Peyer's patch (tissue), 4 donors: ENCODE measurements at regions not wholly inside any gene's neighbourhood (a gene's known extent, or its start where the extent isn't known, plus 50 kb on each side); places are given as distances from the start of the nearest gene placed in this dataset.

Experiments
- DNase-seq, 3 donors: peaks; one replicate each; pipeline ENCODE4 v3.0.0-alpha.2; 2017 to 2019
- H3K27ac ChIP-seq, 4 donors: fragments of 200-600 bp; sonication (generic); one replicate each; pipeline ENCODE4 v1.5.1; 2016 to 2019
- H3K27me3 ChIP-seq, 2 donors: fragments of 200-600 bp; sonication (generic); one replicate each; pipeline ENCODE4 v1.5.1; 2019
- H3K36me3 ChIP-seq, 3 donors: fragments of 200-600 bp; sonication (generic); one replicate each; pipeline ENCODE4 v1.5.1; 2016 to 2019
- H3K4me1 ChIP-seq, 4 donors: fragments of 200-600 bp; sonication (generic); one replicate each; pipeline ENCODE4 v1.5.1; 2016 to 2019
- H3K4me3 ChIP-seq, 4 donors: fragments of 200-600 bp; sonication (generic); 1 replicate in 3 of 4; 2 replicates in 1 of 4; pipeline ENCODE4 v1.5.1; 2016 to 2019; ENCODE audit warnings: mild to moderate bottlenecking in 1 of 4
- H3K9me3 ChIP-seq, 4 donors: fragments of 200-600 bp; sonication (generic); one replicate each; pipeline ENCODE4 v1.5.1; 2016 to 2019; ENCODE audit warnings: mild to moderate bottlenecking in 1 of 4
- POLR2A ChIP-seq, 2 donors: fragments of 450-650 bp; IDR thresholded peaks; one replicate each; pipeline ENCODE4 v1.5.1; 2017; ENCODE audit warnings: antibody characterized with exemption in 2 of 2, mild to moderate bottlenecking in 2 of 2, moderate library complexity in 2 of 2
- TF ChIP-seq, protein P1 (sequence below), 6 experiments: fragments of 450-650 bp in 4 of 6; fragments of 200-600 bp in 2 of 6; sonication (generic) in 1 of 6; IDR thresholded peaks; one replicate each; pipeline ENCODE4 v1.5.1; 2017 to 2019; ENCODE audit warnings: antibody characterized with exemption in 6 of 6, mild to moderate bottlenecking in 3 of 6, moderate library complexity in 1 of 6

DNA sequence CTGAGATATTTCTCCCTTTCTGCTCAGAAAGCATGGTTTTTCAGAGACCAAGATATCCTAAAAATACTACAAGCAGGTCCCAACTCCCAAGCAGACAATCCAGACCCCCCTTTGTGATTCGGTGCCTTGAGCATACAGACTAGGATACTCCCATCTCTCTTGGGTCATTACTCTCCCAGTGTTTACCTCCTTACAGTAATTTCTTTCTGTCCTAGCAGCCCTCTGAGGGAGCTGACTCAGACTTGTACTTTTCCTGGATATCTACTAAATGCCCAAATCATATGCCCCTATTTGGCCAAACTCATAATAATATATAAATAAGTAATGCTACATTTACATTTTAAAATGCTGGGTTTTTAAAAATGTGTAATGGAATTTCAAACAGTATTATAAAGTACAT is 355.6 kb downstream of the LRIG3 start:
- no peak for TF ChIP-seq POLR2A (IDR thresholded peaks at IDR 0.05)
- TF ChIP-seq, protein P1, sequence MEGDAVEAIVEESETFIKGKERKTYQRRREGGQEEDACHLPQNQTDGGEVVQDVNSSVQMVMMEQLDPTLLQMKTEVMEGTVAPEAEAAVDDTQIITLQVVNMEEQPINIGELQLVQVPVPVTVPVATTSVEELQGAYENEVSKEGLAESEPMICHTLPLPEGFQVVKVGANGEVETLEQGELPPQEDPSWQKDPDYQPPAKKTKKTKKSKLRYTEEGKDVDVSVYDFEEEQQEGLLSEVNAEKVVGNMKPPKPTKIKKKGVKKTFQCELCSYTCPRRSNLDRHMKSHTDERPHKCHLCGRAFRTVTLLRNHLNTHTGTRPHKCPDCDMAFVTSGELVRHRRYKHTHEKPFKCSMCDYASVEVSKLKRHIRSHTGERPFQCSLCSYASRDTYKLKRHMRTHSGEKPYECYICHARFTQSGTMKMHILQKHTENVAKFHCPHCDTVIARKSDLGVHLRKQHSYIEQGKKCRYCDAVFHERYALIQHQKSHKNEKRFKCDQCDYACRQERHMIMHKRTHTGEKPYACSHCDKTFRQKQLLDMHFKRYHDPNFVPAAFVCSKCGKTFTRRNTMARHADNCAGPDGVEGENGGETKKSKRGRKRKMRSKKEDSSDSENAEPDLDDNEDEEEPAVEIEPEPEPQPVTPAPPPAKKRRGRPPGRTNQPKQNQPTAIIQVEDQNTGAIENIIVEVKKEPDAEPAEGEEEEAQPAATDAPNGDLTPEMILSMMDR (IDR thresholded peaks at IDR 0.05): no peak
- Histone ChIP-seq H3K27me3 (no peaks in the 10 kb centered on the region), H3K9me3 (no peaks in the 10 kb centered on the region), H3K36me3 (no peaks in the 10 kb centered on the region), H3K27ac (no peak overlapping the region), H3K4me1 (no peaks in the 10 kb centered on the region), H3K4me3 (no peak overlapping the region)
- DNase-seq: no peak

DNA sequence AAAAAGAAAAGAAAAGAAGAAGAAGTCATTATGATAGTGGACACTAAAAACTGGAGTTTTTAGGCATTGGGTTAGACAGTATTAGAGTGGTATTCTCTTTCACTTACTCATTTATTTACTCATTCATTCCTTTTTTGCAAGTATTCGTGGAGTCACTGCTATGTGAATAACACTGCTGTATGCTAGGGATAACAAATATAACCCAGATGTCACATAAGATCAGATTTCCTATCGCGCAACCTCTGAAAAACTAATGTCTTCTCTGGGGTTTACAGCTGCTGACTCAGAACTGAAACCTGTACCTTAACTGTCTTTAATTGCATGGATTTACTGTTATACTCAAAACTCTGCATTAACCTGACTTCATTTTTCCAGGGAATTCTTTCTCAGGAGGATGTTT is 353.7 kb downstream of the LRIG3 start:
- H3K36me3 ChIP-seq: no peaks in the 10 kb centered on the region
- H3K27ac ChIP-seq: no peak overlapping the region
- DNase-seq: no peak
- H3K9me3 ChIP-seq: no peaks in the 10 kb centered on the region
- no peaks in the 10 kb centered on the region for H3K27me3 ChIP-seq
- no peaks in the 10 kb centered on the region for H3K4me1 ChIP-seq
- TF ChIP-seq POLR2A (IDR thresholded peaks at IDR 0.05): no peak
- TF ChIP-seq, protein P1 (IDR thresholded peaks at IDR 0.05): no peak
- H3K4me3 ChIP-seq: no peak overlapping the region

DNA sequence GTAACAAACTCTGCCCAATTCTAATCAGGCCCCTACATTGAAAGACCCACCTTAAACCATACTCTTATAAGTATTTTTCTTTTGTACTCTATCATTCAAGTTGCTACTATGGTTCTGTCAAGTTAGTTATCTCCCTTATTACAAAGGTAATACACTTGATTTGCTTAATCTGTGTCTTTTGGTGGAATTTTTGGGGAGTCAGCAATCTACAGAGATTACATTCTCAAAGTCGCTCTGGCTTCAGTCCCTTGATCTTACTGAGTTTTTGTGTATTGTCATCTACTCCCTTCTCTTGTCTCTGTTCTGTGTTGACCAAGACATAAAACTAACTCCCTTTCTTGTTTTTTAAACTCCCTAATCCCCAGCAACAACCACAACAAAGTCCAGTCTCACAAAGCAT is 353.1 kb downstream of the LRIG3 start:
- TF ChIP-seq, protein P1 (IDR thresholded peaks at IDR 0.05): no peak
- TF ChIP-seq POLR2A (IDR thresholded peaks at IDR 0.05): no peak
- DNase-seq: no peak
- H3K27ac ChIP-seq: no peak overlapping the region
- H3K27me3 ChIP-seq: no peaks in the 10 kb centered on the region
- H3K36me3 ChIP-seq: no peaks in the 10 kb centered on the region
- H3K4me3 ChIP-seq: no peak overlapping the region
- H3K9me3 ChIP-seq: no peaks in the 10 kb centered on the region
- H3K4me1 ChIP-seq: no peaks in the 10 kb centered on the region

DNA sequence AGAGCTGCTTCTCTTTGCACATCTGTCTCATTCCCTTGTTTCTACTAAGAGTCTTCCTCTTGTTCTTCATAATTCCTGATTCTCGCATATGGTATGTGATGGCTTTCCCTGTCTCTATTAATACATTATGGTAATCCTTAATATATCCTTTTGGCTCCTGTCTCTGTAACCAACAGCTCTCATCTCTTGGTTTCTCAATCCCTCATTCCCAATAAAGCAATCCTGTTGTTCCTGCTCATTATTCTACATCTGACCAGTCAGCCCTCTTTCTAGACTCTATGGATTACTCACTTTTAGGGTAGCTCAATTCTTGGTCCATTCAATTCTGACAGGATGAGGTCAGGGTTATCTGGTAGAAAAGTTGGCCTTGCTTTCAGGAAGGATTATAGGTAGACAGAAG is 349.9 kb downstream of the LRIG3 start:
- Histone ChIP-seq H3K36me3 (no peaks in the 10 kb centered on the region), H3K9me3 (no peaks in the 10 kb centered on the region), H3K4me1 (no peaks in the 10 kb centered on the region), H3K27ac (no peak overlapping the region), H3K4me3 (no peak overlapping the region), H3K27me3 (no peaks in the 10 kb centered on the region)
- no peak for DNase-seq
- TF ChIP-seq, protein P1 (IDR thresholded peaks at IDR 0.05): no peak
- no peak for TF ChIP-seq POLR2A (IDR thresholded peaks at IDR 0.05)

DNA sequence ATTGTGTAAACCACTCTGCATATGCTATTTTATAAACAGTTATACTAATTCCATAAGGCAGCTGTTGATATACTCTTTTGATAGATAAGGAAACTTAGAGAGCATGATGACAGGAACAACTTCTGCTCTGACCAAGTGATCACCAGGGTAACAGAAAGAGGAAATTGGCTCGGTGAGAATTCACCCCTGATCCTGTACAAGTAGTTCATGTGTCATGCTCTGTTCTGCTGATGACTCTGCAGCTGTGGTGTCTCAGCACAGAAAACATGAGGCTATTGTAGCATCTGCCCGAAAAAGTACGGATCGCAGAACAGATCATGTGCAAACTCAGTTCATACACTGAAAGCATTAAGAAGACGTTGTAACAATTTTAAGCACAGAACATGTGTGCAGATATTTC is 345.0 kb downstream of the LRIG3 start:
- H3K4me3 ChIP-seq: no peak overlapping the region

More for the DNA sequence above, 345.0 kb downstream of the LRIG3 start:
- no peak for DNase-seq
- no peak for TF ChIP-seq POLR2A (IDR thresholded peaks at IDR 0.05)
- TF ChIP-seq, protein P1 (IDR thresholded peaks at IDR 0.05): no peak
- Histone ChIP-seq H3K9me3 (no peaks in the 10 kb centered on the region), H3K27ac (no peak overlapping the region), H3K4me1 (no peaks in the 10 kb centered on the region), H3K36me3 (no peaks in the 10 kb centered on the region), H3K27me3 (no peaks in the 10 kb centered on the region)
